ENCODE measurements at regions not wholly inside any gene's neighbourhood (a gene's known extent, or its start where the extent isn't known, plus 50 kb on each side); places are given as distances from the start of the nearest gene placed in this dataset.
A peak's percentile ranks its signal among the peaks of the same experiment; 100 is the strongest.
"Not testable (repeated sequence)": the region's sequence is repeated elsewhere in the genome, so short reads cannot be mapped to it uniquely, and the experiment has no call there.

GRCh38 chr1:234816864-234817263 is 206.9 kb upstream of the IRF2BP2 start:
- H3K27ac Mint-ChIP-seq (ENCODE audit: unreplicated experiment); H3K4me1 ChIP-seq (ENCODE audit: insufficient read depth, low read length); H3K4me3 Mint-ChIP-seq (ENCODE audit: unreplicated experiment); H3K36me3 ChIP-seq (ENCODE audit: insufficient read depth, low read length); H2AFZ ChIP-seq (ENCODE audit: low read depth, low read length); H3K27me3 ChIP-seq (ENCODE audit: insufficient read depth, low read length); H3K36me3 Mint-ChIP-seq (ENCODE audit: low read depth, unreplicated experiment); H3K9me3 Mint-ChIP-seq (ENCODE audit: unreplicated experiment); H3K27ac ChIP-seq (ENCODE audit: low read depth, low read length); H3K9ac ChIP-seq (ENCODE audit: low read length); H4K20me1 ChIP-seq (ENCODE audit: insufficient read depth, low read length); H3K9me3 ChIP-seq (ENCODE audit: insufficient read depth, low read depth, low read length); H3K4me3 ChIP-seq (ENCODE audit: insufficient read depth, low read depth, low read length); FAIRE-seq; H3K79me2 ChIP-seq (ENCODE audit: insufficient read depth, low read length); H3K27me3 Mint-ChIP-seq (ENCODE audit: low read depth, unreplicated experiment); DNase-seq (ENCODE audit: low read depth); H3K4me2 ChIP-seq (ENCODE audit: low read length): not testable (repeated sequence)
- peaks cover 13% of the 10 kb centered on the region for H3K4me1 Mint-ChIP-seq (ENCODE audit: low read depth, unreplicated experiment)

- not testable (repeated sequence) for H3K27ac Mint-ChIP-seq (ENCODE audit: unreplicated experiment); H3K36me3 Mint-ChIP-seq (ENCODE audit: low read depth, unreplicated experiment); H3K9me3 ChIP-seq (ENCODE audit: insufficient read depth, low read depth, low read length); H3K4me3 Mint-ChIP-seq (ENCODE audit: unreplicated experiment); H3K9me3 Mint-ChIP-seq (ENCODE audit: unreplicated experiment); H3K79me2 ChIP-seq (ENCODE audit: insufficient read depth, low read length); DNase-seq (ENCODE audit: low read depth); H3K36me3 ChIP-seq (ENCODE audit: insufficient read depth, low read length); H3K9ac ChIP-seq (ENCODE audit: low read length); H3K27ac ChIP-seq (ENCODE audit: low read depth, low read length); H3K27me3 Mint-ChIP-seq (ENCODE audit: low read depth, unreplicated experiment); H3K4me3 ChIP-seq (ENCODE audit: insufficient read depth, low read depth, low read length); H2AFZ ChIP-seq (ENCODE audit: low read depth, low read length); H3K4me1 ChIP-seq (ENCODE audit: insufficient read depth, low read length); H3K27me3 ChIP-seq (ENCODE audit: insufficient read depth, low read length); H3K4me2 ChIP-seq (ENCODE audit: low read length); H4K20me1 ChIP-seq (ENCODE audit: insufficient read depth, low read length); FAIRE-seq
- H3K4me1 Mint-ChIP-seq (ENCODE audit: low read depth, unreplicated experiment) = peaks cover 14% of the 10 kb centered on the region
These were observed 206.3 kb upstream of the IRF2BP2 start for GRCh38 chr1:234816186-234816851.

GRCh38 chr1:234815295-234815815 is 205.4 kb upstream of the IRF2BP2 start:
- H4K20me1 ChIP-seq (ENCODE audit: insufficient read depth, low read length); H3K4me3 Mint-ChIP-seq (ENCODE audit: unreplicated experiment); H3K27me3 Mint-ChIP-seq (ENCODE audit: low read depth, unreplicated experiment); H2AFZ ChIP-seq (ENCODE audit: low read depth, low read length); H3K9ac ChIP-seq (ENCODE audit: low read length); H3K9me3 Mint-ChIP-seq (ENCODE audit: unreplicated experiment); H3K27ac ChIP-seq (ENCODE audit: low read depth, low read length); FAIRE-seq; DNase-seq (ENCODE audit: low read depth); H3K27ac Mint-ChIP-seq (ENCODE audit: unreplicated experiment); H3K4me1 ChIP-seq (ENCODE audit: insufficient read depth, low read length); H3K79me2 ChIP-seq (ENCODE audit: insufficient read depth, low read length); H3K36me3 Mint-ChIP-seq (ENCODE audit: low read depth, unreplicated experiment); H3K4me1 Mint-ChIP-seq (ENCODE audit: low read depth, unreplicated experiment); H3K27me3 ChIP-seq (ENCODE audit: insufficient read depth, low read length); H3K9me3 ChIP-seq (ENCODE audit: insufficient read depth, low read depth, low read length); H3K4me3 ChIP-seq (ENCODE audit: insufficient read depth, low read depth, low read length); H3K36me3 ChIP-seq (ENCODE audit: insufficient read depth, low read length); H3K4me2 ChIP-seq (ENCODE audit: low read length): not testable (repeated sequence)

- not testable (repeated sequence) for DNase-seq (ENCODE audit: low read depth); H3K36me3 Mint-ChIP-seq (ENCODE audit: low read depth, unreplicated experiment); H3K9me3 ChIP-seq (ENCODE audit: insufficient read depth, low read depth, low read length); H3K27me3 Mint-ChIP-seq (ENCODE audit: low read depth, unreplicated experiment); FAIRE-seq; H4K20me1 ChIP-seq (ENCODE audit: insufficient read depth, low read length); H3K4me2 ChIP-seq (ENCODE audit: low read length); H3K4me3 Mint-ChIP-seq (ENCODE audit: unreplicated experiment); H3K4me1 Mint-ChIP-seq (ENCODE audit: low read depth, unreplicated experiment); H3K27ac Mint-ChIP-seq (ENCODE audit: unreplicated experiment); H3K27ac ChIP-seq (ENCODE audit: low read depth, low read length); H3K9ac ChIP-seq (ENCODE audit: low read length); H3K4me1 ChIP-seq (ENCODE audit: insufficient read depth, low read length); H3K27me3 ChIP-seq (ENCODE audit: insufficient read depth, low read length); H3K36me3 ChIP-seq (ENCODE audit: insufficient read depth, low read length); H3K79me2 ChIP-seq (ENCODE audit: insufficient read depth, low read length); H3K9me3 Mint-ChIP-seq (ENCODE audit: unreplicated experiment); H3K4me3 ChIP-seq (ENCODE audit: insufficient read depth, low read depth, low read length); H2AFZ ChIP-seq (ENCODE audit: low read depth, low read length)
These were observed 204.3 kb upstream of the IRF2BP2 start for GRCh38 chr1:234814235-234814634.

- not testable (repeated sequence) for H3K9me3 ChIP-seq (ENCODE audit: insufficient read depth, low read depth, low read length); H3K36me3 Mint-ChIP-seq (ENCODE audit: low read depth, unreplicated experiment); H3K4me1 ChIP-seq (ENCODE audit: insufficient read depth, low read length); H3K27me3 Mint-ChIP-seq (ENCODE audit: low read depth, unreplicated experiment); H3K4me3 ChIP-seq (ENCODE audit: insufficient read depth, low read depth, low read length); H3K36me3 ChIP-seq (ENCODE audit: insufficient read depth, low read length); H2AFZ ChIP-seq (ENCODE audit: low read depth, low read length); H4K20me1 ChIP-seq (ENCODE audit: insufficient read depth, low read length); H3K27me3 ChIP-seq (ENCODE audit: insufficient read depth, low read length); H3K4me3 Mint-ChIP-seq (ENCODE audit: unreplicated experiment); H3K27ac Mint-ChIP-seq (ENCODE audit: unreplicated experiment); H3K9ac ChIP-seq (ENCODE audit: low read length); H3K4me1 Mint-ChIP-seq (ENCODE audit: low read depth, unreplicated experiment); H3K4me2 ChIP-seq (ENCODE audit: low read length); H3K79me2 ChIP-seq (ENCODE audit: insufficient read depth, low read length); H3K9me3 Mint-ChIP-seq (ENCODE audit: unreplicated experiment)
- DNase-seq (ENCODE audit: low read depth) (peak; percentile 94), FAIRE-seq (peak; percentile 90)
- peak overlapping the region; percentile 38 for H3K27ac ChIP-seq (ENCODE audit: low read depth, low read length)
These were observed 201.8 kb upstream of the IRF2BP2 start for GRCh38 chr1:234811824-234812223.

- H3K4me1 ChIP-seq (ENCODE audit: insufficient read depth, low read length); H3K36me3 Mint-ChIP-seq (ENCODE audit: low read depth, unreplicated experiment); H3K27me3 Mint-ChIP-seq (ENCODE audit: low read depth, unreplicated experiment); H3K9me3 Mint-ChIP-seq (ENCODE audit: unreplicated experiment); H3K79me2 ChIP-seq (ENCODE audit: insufficient read depth, low read length); H3K27ac ChIP-seq (ENCODE audit: low read depth, low read length); H3K9ac ChIP-seq (ENCODE audit: low read length); H3K27ac Mint-ChIP-seq (ENCODE audit: unreplicated experiment); H3K4me1 Mint-ChIP-seq (ENCODE audit: low read depth, unreplicated experiment); H3K27me3 ChIP-seq (ENCODE audit: insufficient read depth, low read length); FAIRE-seq; H3K9me3 ChIP-seq (ENCODE audit: insufficient read depth, low read depth, low read length); H3K4me2 ChIP-seq (ENCODE audit: low read length); H4K20me1 ChIP-seq (ENCODE audit: insufficient read depth, low read length); H3K36me3 ChIP-seq (ENCODE audit: insufficient read depth, low read length); H3K4me3 ChIP-seq (ENCODE audit: insufficient read depth, low read depth, low read length); DNase-seq (ENCODE audit: low read depth); H3K4me3 Mint-ChIP-seq (ENCODE audit: unreplicated experiment); H2AFZ ChIP-seq (ENCODE audit: low read depth, low read length): not testable (repeated sequence)
These were observed 200.7 kb upstream of the IRF2BP2 start for GRCh38 chr1:234810726-234811125.

Data from astrocyte (in vitro differentiated cells and primary cell).